22Rv1 (cell line): ENCODE measurements at regions not wholly inside any gene's neighbourhood (a gene's known extent, or its start where the extent isn't known, plus 50 kb on each side); places are given as distances from the start of the nearest gene placed in this dataset.

Experiments
- ZFX ChIP-seq: fragments of 450-650 bp; IDR thresholded peaks from 2 replicates; pipeline ENCODE4 v1.6.1; 2017; ENCODE audit warnings: antibody characterized with exemption, borderline replicate concordance
- TF ChIP-seq, protein P1 (sequence below): fragments of 450-650 bp; IDR thresholded peaks from 2 replicates; pipeline ENCODE4 v1.5.1; 2017; ENCODE audit warnings: mild to moderate bottlenecking

- TF ChIP-seq, protein P1, sequence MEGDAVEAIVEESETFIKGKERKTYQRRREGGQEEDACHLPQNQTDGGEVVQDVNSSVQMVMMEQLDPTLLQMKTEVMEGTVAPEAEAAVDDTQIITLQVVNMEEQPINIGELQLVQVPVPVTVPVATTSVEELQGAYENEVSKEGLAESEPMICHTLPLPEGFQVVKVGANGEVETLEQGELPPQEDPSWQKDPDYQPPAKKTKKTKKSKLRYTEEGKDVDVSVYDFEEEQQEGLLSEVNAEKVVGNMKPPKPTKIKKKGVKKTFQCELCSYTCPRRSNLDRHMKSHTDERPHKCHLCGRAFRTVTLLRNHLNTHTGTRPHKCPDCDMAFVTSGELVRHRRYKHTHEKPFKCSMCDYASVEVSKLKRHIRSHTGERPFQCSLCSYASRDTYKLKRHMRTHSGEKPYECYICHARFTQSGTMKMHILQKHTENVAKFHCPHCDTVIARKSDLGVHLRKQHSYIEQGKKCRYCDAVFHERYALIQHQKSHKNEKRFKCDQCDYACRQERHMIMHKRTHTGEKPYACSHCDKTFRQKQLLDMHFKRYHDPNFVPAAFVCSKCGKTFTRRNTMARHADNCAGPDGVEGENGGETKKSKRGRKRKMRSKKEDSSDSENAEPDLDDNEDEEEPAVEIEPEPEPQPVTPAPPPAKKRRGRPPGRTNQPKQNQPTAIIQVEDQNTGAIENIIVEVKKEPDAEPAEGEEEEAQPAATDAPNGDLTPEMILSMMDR: no peak
- no peak for TF ChIP-seq ZFX
Measured at GRCh38 chr2:38436227-38436664, 59.2 kb upstream of the ATL2 start.
